GM12892 (cell line): ENCODE measurements at regions not wholly inside any gene's neighbourhood (a gene's known extent, or its start where the extent isn't known, plus 50 kb on each side); places are given as distances from the start of the nearest gene placed in this dataset.

ENCODE experiments used
- POLR2A ChIP-seq: IDR thresholded peaks from 2 replicates; pipeline ENCODE4 v1.6.1; 2011; ENCODE audit warnings: low read depth, low read length, control low read depth
- TAF1 ChIP-seq: IDR thresholded peaks from 2 replicates; pipeline ENCODE4 v1.6.1; 2011; ENCODE audit warnings: low read depth, mild to moderate bottlenecking, control low read depth, low read length, borderline replicate concordance

DNA sequence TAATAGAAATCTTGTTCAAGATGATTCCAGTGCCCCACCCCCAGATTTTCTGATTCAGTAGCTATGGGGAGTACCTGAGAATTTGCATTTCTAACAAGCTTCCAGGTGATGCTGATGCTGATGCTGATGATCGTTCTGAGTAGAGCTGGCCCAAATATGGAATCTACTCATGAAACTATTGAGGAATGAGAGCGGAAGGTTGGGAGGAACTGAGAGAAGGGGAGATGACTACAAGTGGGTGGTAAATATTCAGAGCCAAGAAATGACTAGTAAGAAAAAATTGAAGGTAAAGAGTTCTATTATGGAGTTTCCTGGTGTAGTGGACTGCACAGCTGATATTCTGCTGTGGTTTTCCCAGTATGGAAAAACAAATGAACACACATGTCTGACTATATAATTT lies 235.4 kb upstream of the FN1 start:
- TF ChIP-seq POLR2A (no peak), TAF1 (no peak)
